Embryonic facial prominence (tissue), 1 donor: ENCODE measurements at regions not wholly inside any gene's neighbourhood (a gene's known extent, or its start where the extent isn't known, plus 50 kb on each side); places are given as distances from the start of the nearest gene placed in this dataset.

ENCODE experiments used
- DNase-seq: peaks from one replicate; pipeline ENCODE4 v3.0.0-alpha.2; 2016; ENCODE audit errors: extremely low spot score

DNA sequence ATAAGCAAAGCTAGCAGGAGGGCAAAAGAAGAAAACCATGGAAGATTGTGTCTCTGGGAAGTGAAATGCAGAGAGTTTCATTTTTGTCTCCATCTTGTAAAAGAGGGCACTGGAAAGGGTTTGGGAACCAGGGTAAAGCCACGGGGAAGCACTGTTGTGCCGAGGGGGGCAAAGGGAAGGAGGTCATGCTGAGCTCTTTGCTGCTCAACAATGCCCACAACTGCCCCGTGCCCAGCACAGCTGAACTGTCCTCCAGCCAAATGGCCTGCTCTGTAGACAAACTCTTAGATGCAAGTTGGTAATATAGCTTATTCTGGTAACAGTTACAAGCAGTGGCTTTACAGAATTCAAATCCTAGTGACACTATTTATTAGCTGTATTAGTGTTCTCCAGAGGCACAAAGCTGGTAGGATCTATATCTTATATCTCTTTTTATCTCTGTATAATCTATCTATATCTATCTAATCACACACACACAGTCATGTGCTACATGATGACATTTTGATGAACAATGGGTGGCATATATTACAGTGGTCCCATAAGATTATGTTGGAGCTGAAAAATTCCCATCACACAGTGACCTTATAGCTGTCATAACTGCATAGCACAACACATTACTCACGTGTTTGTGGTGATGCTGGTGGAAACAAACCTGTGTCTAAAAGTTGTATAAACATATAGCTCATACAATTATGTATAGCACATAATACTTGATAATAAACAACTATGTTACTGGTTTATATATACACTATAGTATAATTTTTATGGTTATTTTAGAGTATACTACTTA is 203.4 kb upstream of the DDHD1 start:
- DNase-seq, result no peak

DNA sequence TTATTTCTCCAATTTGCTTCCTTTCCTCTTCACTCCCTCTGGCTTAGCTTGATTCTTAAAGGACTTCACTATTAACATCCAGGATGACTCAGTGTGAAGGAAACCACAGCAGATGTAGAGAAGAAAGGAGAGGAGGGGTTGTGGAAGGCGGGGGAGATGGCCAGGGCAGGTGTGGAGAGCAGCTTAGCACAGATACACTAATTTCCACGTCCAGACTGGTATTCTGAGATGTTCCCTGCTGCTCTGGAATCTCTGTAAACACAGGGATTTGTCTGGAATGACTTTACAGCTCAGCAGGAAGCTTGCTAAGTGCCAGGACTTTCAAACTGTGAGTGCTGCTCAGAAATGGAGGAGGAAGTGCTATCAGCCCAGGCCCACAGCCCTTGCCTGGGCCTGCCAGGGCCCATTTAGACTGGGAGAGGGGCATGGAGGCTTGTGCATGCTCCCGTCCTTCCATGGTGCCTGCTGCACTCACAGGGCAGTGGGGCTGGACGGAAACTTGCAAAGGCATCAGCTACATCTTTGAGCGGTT is 202.5 kb upstream of the DDHD1 start:
- no peak for DNase-seq

DNA sequence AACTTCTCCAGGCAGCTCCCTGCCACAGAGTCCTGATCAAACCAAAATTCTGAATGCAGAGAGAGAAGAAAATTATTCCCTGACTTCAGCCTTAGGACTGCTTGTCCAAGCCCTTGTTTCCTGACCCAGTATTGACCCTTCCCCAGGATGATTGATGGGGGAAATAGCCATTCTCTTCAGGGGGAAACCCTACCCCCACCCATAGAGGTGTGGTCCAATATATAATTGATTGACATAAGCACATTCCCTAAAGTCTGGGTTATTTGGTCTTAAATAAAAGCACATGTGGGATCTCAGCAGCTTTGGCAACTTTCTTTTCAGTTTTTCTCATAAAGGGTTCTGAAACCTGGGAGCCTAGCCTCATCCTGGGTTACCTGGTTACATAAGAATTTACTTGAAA is 201.2 kb upstream of the DDHD1 start:
- DNase-seq, result peak; percentile 34

DNA sequence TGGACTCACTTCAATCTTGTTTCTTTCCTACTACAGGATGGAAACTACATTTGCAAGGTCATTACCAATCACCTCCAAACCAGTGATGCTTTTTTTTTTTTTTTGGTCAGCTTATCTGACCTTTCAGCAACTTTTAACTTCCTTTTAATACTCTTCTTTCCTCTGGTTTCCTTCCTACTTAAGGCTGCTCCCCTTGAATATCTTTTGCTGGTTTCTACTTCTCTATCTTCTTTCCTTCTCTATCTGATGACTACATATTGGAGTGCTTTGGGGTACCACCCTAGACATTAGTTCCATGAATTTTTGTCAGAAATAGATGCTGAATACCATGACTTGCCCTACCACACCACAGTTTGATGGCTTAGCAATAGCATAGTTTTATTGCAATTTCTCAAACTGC is 197.7 kb upstream of the DDHD1 start:
- no peak for DNase-seq

DNA sequence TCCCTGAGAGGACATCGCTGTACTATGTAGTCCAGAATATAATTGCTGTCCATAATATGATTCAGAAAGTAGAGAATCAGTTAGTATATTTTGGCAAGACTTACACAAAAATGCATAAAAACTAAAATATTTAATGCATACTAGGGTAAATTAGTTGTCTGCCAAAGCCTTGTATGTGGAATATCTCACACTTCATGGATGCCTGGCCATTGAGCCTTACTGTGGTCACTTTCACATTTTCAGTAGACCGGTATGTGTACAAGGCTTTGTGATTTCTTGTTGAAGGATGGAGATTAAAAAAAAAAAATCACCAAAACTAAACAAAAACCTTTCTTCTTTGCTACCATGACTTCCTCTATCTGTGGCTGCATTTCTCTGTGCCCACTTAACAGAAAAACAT is 197.3 kb upstream of the DDHD1 start:
- DNase-seq, result no peak

DNA sequence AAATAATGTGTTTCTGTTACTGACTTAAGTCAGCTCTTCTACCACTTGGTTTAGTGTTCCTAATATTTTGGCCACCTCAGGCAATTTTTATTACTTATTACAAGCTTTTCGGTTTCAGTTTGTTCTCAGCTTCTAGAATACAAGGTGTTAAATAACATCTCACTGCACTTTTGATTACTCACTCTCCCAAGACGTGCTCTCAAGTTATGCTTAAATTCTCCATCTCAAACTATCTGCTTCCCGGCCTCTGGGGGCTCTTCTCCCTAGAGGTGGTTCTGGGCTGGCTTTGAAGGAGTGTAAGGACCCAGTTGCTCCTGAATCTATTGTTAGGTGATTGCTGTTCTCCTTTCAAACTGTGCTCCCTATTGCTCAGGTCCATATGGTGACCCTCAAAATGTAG is 193.9 kb upstream of the DDHD1 start:
- DNase-seq, result no peak

DNA sequence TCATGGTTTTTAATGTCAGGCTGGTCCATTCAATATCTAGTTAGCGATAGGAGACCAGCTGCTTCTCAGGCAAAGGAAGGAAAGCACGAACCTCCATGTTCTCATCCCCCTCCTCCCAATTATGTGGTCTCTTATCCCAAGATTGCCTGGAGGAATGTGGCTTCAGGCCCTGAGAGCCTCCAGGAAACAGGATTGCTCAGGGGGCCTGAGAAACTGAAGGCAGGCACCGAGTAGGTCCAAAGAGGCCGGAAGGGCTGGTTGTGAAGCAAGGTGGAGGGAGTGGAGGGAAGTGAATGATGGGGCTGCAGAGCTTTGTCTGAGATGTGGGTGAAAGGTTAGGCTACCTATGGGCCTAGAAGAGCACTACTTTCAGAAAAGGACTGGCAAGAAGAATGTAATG is 188.2 kb upstream of the DDHD1 start:
- no peak for DNase-seq

DNA sequence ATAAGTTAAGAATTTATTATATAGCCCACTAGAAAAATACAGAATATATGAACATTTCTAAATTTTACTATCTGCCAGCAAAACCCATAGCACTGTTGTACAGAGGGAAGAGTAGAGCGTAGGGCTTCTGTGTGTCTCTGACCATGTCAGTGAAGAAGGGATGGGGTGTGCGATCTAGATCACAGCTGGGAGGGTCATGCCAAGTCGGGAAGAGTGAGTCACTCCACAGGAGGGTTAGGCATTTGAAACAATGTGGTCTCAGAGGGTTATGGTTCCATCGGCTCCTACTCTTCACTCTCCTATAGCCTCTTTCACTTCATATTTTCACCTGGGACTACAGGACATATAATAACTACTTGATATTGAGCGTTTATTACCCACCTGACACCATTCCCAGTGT is 185.1 kb upstream of the DDHD1 start:
- no peak for DNase-seq

DNA sequence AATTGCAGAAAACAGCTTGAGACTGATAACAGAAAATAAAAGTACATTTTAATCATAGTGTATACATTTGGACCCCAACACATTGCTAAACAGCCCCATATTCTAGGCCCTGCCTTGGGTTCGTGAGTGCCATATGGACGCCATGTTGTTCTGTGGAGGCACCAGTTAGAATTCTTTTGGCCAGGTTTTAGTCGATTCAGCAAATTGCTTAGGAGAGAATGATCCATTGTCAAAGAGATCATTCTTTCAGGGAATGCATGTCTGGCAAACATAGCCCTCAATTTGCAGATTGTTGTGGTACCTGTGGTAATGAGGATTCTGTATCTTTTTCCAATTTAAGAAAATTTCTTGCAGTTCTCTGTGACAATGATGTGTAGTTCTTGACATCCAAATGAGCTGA is 183.6 kb upstream of the DDHD1 start:
- no peak for DNase-seq

DNA sequence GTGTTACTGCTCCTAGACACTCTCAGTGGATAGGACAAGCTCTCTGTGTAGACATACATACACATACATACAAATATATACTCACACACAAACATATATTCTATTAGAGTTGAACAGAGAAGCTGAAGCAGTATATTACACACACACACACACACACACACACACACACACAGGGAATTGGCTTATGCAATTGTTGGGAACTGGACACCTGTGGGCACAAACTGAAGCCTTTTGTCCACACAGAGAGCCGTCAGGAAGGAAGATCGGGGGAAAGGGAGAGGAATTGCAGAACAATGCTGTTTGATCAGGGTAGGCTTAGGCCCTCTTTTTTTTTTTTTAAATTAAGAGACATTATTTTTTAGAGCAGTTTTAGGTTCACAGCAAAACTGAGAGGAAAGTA is 180.7 kb upstream of the DDHD1 start:
- no peak for DNase-seq

DNA sequence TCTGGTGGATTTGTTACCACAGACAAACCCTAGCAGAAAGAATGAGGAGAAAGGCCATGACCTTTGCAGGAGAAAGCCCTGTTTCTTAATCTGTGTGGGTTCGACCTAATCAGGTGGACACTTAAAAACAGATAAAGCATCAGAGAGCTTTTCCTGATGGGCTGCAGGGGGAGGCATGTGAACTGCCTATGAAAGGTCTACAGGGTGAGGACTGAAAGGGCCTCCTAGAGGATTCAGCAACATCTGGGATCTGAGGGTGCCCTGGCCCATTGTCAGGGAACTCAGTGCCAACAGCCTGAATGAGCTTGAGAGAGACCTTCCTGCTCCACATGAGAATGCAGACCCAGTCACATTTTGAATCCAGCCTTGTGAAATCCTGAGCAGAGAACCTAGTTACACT is 178.8 kb upstream of the DDHD1 start:
- peak; percentile 2 for DNase-seq

DNA sequence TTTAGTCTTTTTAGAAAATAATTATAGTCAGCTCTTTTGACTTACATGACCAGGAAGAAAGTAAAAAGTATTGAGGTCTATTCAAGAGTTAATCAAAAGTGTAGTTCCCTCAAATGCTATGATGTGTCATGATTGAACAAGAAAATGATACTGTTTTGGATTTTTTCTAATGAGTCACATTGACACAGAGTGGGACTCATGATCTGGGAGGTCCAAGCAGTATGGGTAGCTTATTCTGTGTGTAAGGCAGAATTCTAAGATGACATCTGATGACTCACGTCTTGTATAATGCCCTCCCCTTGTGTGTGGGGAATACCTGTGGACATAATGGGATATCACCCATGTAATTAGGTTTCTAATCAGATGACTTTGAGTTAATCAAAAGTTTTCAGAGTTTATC is 178.1 kb upstream of the DDHD1 start:
- no peak for DNase-seq

DNA sequence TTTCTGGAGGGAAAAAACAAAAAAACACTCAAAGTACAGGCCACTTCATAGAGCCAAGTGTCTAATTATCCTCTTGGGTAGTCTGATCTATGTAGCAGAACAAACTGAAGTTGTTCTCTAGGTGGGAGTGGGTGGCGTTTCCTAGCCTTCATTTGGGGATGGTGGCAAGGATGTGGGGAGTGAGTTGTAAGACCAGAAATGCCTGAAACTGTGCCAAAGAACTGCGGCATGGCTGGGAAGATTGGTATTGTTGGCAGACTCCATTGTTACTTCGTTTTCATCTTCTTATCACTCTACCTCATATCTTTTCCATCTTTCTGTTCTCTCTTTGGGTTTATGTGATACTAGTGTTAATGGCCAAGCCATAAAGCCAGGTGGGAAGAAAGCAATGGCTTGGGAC is 177.3 kb upstream of the DDHD1 start:
- peak; percentile 4 for DNase-seq

DNA sequence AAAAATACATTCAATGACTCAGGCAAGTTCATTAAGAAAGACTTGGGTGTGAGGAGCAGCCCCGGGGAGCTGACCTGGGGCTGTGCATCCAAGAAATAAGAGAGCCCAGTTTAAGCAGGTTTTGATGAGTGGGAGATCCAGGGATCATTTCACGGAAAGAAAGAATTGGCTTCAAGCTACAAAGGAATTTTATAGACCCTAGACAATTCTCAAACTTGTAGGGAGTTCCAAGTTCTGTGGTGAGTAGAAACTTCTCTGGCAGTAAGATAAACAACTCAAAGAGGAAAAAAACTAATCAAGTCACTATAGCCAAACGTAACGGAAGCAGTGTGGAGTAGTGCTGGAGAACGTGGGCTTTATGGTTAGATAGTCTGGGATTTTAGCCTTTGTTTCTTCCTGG is 175.7 kb upstream of the DDHD1 start:
- DNase-seq, result peak; percentile 5

DNA sequence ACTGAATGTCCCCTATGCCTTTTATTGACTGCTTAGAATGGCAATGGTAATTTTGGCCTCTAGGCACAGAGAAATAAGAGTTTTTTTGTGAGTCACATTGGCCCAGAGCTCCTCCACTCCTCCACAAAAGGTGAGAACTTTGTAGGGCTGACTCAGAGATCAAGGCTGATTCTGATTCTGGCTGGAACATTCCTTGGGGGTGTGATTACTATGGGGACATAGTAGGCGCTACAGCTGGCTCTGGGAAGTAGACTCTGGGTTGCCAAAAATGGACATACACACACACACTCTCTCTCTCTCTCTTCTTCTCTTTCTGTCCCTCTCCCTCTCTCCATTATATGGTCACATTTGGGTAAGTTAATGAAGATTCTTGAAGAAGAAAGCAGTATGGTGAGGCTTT is 174.6 kb upstream of the DDHD1 start:
- DNase-seq, result peak; percentile 3

DNA sequence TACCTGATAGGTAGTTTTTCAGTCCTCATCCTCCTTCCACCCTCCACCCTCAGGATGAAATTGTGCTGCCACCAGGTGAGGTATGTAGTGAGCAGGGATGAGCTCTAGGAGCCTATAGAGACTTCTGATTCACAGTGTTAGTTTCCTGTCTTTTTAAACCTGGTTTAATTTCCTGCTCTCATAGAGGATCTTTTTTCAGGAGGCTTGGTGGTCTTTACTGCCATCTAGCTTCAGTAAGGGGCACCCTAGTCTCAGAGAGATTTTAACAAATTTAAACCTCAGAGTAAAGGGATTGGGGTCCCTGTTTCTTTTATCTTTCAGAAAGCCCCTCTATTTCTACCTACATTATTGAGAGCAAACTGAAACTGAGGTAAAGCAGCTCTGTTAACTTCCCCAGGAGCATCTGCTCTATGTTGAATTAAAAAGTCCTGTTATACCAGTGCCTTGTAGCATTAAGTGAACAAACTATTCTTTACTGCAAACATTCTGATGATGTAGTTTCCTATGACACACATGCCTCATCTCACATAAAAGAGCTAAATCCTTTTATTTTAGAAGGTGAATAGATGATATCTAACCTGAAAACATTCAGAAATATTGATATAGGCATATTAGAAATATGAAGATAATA is 172.2 kb upstream of the DDHD1 start:
- peak; percentile 6 for DNase-seq

DNA sequence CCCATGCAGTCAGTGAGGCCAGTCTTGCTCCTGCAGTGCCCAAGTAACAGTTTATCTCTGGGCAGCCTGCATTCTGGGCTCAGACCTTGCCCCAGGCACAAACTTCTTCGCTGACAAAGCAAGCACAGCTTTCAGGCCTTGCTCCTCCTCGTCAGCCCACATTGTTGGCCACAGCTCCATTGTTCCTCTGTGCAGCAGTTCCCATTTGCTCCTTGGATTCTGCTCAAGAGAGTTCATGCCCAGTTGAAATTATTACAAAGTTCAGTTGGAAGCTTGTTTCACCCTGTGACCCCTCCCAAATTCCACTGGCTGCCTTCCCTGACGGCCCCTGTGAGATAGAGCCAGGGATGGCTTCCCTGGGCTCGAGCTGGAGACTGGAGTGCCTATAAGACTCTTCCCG is 163.4 kb upstream of the DDHD1 start:
- DNase-seq, result no peak

DNA sequence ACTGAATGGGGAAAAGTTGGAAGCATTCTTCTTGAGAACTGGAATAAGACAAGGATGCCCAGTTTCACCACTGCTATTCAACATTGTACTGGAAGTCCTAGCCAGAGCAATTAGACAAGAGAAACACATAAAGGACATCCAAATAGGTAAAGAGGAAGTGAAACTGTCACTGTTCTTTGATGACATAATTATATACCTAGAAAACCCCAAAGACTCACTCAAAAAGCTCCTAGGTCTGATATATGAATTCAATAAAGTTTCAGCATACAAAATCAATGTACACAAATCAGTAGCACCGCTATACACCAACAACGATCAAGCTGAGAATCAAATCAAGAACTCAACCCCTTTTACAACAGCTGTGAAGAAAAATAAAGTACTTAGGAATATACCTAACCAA is 157.3 kb upstream of the DDHD1 start:
- DNase-seq, result no peak

DNA sequence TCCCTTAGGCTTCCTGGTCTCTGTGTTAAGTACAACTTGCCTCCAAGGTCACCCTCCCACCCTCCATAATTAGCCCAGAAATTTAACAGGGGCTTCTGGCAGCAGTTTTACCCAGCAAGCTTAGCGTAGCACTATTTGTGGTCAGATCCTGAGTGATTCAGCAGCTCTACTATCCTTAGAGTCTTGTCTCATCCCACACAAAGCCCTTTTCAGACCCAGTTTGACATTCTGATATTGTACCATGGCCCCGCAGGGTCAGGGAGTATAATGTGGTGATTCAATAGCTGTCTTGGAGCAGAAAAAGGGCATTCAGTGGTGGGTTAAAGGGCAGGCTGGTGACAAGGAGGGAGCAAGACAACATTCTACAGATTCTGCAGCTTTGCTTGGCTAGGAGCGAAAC is 153.8 kb upstream of the DDHD1 start:
- DNase-seq, result no peak

DNA sequence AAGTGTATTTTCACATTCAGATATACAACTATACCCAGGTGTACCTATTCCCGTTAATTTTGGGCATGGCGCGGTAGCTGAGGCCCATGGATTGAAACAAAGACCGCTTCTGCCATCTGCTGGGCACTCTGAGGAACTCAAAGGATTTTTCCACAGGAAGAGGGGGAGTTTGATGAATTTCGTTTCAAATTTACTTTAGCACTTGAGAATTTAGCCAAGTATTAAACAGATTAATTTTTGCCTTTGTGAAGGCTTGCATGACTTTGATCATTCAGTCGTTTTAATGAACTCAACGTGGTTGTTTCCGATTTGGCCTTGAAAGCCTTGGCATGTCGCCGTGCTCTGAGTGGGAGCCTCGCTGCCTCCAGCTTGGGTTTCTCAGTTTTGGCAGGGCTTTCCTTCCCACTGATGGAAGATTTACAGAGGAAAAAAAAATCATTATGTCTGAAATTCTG is 153.2 kb upstream of the DDHD1 start:
- DNase-seq, result peak; percentile 84

DNA sequence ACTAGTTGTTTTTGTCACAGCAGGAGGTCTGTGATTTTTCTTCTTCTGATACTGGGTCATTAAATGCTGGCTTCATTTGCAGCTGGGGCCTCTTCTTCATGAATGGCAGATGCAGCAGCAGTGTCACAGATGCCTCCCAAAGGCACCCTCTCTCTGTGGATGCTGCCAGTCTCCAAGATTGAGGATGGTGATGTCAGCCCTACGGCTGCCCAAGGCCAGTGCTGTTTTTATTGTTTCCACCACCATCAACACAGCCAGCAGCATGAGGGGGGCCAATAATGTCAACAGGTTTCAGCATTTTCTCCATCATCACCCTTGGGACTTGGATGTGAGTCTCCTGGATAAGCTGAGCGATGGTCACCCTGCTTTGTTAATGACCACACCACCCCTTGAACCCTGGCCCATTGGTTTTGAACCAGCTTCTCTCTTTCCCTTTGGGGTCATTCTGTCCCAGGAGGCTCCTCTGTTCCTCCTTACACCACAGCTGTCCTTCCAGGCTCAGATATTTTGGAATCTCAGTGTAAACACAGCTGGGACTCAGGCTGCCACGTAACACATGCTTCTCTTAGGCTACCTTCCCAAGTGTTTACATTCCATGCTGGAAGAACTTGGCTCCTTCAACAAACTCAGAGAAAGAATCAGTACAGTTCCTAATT is 151.7 kb upstream of the DDHD1 start:
- DNase-seq, result no peak

DNA sequence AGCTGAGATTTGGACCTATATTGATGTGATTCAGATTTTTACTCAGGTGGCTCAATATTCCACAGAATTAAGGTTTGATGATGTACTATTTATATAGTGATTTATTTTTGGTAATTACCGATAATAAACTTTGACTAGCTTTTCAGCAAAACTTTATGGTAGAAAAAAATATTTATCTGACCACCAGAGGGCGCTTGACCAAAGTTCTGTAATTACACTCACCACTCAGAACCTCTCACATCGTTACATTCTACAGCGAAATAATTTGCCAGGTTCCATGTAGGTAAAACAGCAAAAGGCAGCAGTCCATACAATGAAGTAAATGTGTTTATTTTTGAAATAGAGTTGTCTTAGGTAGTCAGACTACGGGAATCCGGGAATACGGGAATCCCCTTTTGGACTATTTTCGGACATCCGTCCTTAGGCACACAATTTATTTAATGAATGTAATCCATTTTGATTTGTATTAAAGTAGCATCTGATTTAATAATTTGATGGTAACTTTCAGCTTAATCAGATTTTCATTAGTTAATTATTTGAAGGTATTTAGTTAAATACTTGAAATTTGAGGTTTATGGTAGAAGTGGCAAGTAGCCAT is 143.0 kb upstream of the DDHD1 start:
- DNase-seq, result no peak
